Neural cell (in vitro differentiated cells): ENCODE measurements at regions not wholly inside any gene's neighbourhood (a gene's known extent, or its start where the extent isn't known, plus 50 kb on each side); places are given as distances from the start of the nearest gene placed in this dataset.

Source experiments
- CTCF ChIP-seq: fragments of 450-650 bp; IDR thresholded peaks from 2 replicates; pipeline ENCODE4 v1.5.1; 2014; ENCODE audit warnings: antibody characterized with exemption, mild to moderate bottlenecking, moderate library complexity; ENCODE audit not compliant: poor library complexity, severe bottlenecking
- EP300 ChIP-seq: fragments of 450-650 bp; conservative IDR thresholded peaks from 2 replicates; pipeline ENCODE4 v1.6.1; 2014; ENCODE audit warnings: antibody characterized with exemption, mild to moderate bottlenecking, moderate library complexity; ENCODE audit not compliant: poor library complexity, severe bottlenecking
- EZH2 ChIP-seq: fragments of 200-600, 300-800 bp; shearing (Covaris generic), sonication (generic); IDR thresholded peaks from 2 replicates; pipeline ENCODE4 v1.6.1; 2014; ENCODE audit warnings: antibody characterized with exemption, low read length, borderline replicate concordance, mild to moderate bottlenecking; ENCODE audit not compliant: insufficient read depth, poor library complexity, severe bottlenecking
- MXI1 ChIP-seq: fragments of 450-650 bp; conservative IDR thresholded peaks from 2 replicates; pipeline ENCODE4 v1.6.1; 2014; ENCODE audit warnings: antibody characterized with exemption, mild to moderate bottlenecking; ENCODE audit not compliant: poor library complexity, severe bottlenecking
- POLR2AphosphoS5 ChIP-seq: IDR thresholded peaks from 2 replicates; pipeline ENCODE4 v1.6.1; 2012
- SMC3 ChIP-seq: fragments of 450-650 bp; conservative IDR thresholded peaks from 2 replicates; pipeline ENCODE4 v1.6.1; 2014; ENCODE audit warnings: antibody characterized with exemption, mild to moderate bottlenecking, moderate library complexity; ENCODE audit not compliant: poor library complexity

GRCh38 chr4:28772788-28773187, 1912.1 kb downstream of the STIM2 start:
- TF ChIP-seq MXI1 (no peak), EZH2 (no peak), CTCF (no peak), EP300 (no peak), POLR2AphosphoS5 (no peak), SMC3 (no peak)
